Esophagus muscularis mucosa (tissue), 4 donors: ENCODE measurements at regions not wholly inside any gene's neighbourhood (a gene's known extent, or its start where the extent isn't known, plus 50 kb on each side); places are given as distances from the start of the nearest gene placed in this dataset.

ENCODE experiments used
- EP300 ChIP-seq: sonication (generic); formaldehyde crosslinking; IDR thresholded peaks from one replicate; pipeline ENCODE4 v1.6.1; 2017; ENCODE audit warnings: antibody characterized with exemption
- POLR2A ChIP-seq: fragments of 450-650 bp; IDR thresholded peaks from one replicate; pipeline ENCODE4 v1.6.1; 2017; ENCODE audit warnings: antibody characterized with exemption, moderate library complexity, mild to moderate bottlenecking, low read depth
- POLR2AphosphoS5 ChIP-seq, 2 donors: sonication (generic); formaldehyde crosslinking; IDR thresholded peaks; one replicate each; pipeline ENCODE4 v1.6.1; 2017; ENCODE audit warnings: antibody characterized with exemption in 2 of 2
- TF ChIP-seq, protein P1 (sequence below), 3 experiments: fragments of 200-600 bp in 2 of 3; fragments of 450-650 bp in 1 of 3; sonication (generic) in 2 of 3; IDR thresholded peaks; one replicate each; pipeline ENCODE4 v1.5.1; 2017 to 2019; ENCODE audit warnings: antibody characterized with exemption in 3 of 3, mild to moderate bottlenecking in 2 of 3, moderate library complexity in 1 of 3

- TF ChIP-seq, protein P1, sequence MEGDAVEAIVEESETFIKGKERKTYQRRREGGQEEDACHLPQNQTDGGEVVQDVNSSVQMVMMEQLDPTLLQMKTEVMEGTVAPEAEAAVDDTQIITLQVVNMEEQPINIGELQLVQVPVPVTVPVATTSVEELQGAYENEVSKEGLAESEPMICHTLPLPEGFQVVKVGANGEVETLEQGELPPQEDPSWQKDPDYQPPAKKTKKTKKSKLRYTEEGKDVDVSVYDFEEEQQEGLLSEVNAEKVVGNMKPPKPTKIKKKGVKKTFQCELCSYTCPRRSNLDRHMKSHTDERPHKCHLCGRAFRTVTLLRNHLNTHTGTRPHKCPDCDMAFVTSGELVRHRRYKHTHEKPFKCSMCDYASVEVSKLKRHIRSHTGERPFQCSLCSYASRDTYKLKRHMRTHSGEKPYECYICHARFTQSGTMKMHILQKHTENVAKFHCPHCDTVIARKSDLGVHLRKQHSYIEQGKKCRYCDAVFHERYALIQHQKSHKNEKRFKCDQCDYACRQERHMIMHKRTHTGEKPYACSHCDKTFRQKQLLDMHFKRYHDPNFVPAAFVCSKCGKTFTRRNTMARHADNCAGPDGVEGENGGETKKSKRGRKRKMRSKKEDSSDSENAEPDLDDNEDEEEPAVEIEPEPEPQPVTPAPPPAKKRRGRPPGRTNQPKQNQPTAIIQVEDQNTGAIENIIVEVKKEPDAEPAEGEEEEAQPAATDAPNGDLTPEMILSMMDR (IDR thresholded peaks at IDR 0.05): no peak
- TF ChIP-seq POLR2A: no peak
- no peak for TF ChIP-seq POLR2AphosphoS5 (IDR thresholded peaks at IDR 0.05)
- TF ChIP-seq EP300: no peak
Measured at GRCh38 chr19:30106417-30107095, 164.5 kb downstream of the URI1 start.
